ENCODE measurements at regions not wholly inside any gene's neighbourhood (a gene's known extent, or its start where the extent isn't known, plus 50 kb on each side); places are given as distances from the start of the nearest gene placed in this dataset.

GRCh38 chr2:117686699-117687098 is 127.8 kb upstream of the DDX18 start:
- DNase-seq (ENCODE audit: low spot score in 2 of 2), result no peak
- no peaks in the 10 kb centered on the region for H3K4me1 ChIP-seq
- no peak overlapping the region for H3K4me3 ChIP-seq
- TF ChIP-seq POLR2A (IDR thresholded peaks at IDR 0.05), result no peak
- TF ChIP-seq CTCF (IDR thresholded peaks at IDR 0.05), result no peak
- no peak for TF ChIP-seq EP300 (IDR thresholded peaks at IDR 0.05)
- no peak for TF ChIP-seq POLR2AphosphoS5 (IDR thresholded peaks at IDR 0.05)
- no peaks in the 10 kb centered on the region for H3K36me3 ChIP-seq
- H3K27me3 ChIP-seq, result no peaks in the 10 kb centered on the region
- 100% methylated on average over 1 of the region's 1 CpG for WGBS
- no peaks in the 10 kb centered on the region for H3K9me3 ChIP-seq
- no peak overlapping the region for H3K27ac ChIP-seq

- no peaks in the 10 kb centered on the region for H3K27me3 ChIP-seq
- WGBS, result 69% methylated on average over 2 of the region's 2 CpGs
- no peaks in the 10 kb centered on the region for H3K36me3 ChIP-seq
- no peak overlapping the region for H3K27ac ChIP-seq
- H3K9me3 ChIP-seq, result no peaks in the 10 kb centered on the region
- H3K4me3 ChIP-seq, result no peak overlapping the region
- no peak for DNase-seq (ENCODE audit: low spot score in 2 of 2)
- TF ChIP-seq EP300 (IDR thresholded peaks at IDR 0.05) (no peak), POLR2AphosphoS5 (IDR thresholded peaks at IDR 0.05) (no peak), POLR2A (IDR thresholded peaks at IDR 0.05) (no peak), CTCF (IDR thresholded peaks at IDR 0.05) (no peak)
- no peaks in the 10 kb centered on the region for H3K4me1 ChIP-seq
These were observed 122.9 kb upstream of the DDX18 start for GRCh38 chr2:117691595-117691994.

GRCh38 chr2:117692001-117692763 is 122.3 kb upstream of the DDX18 start:
- H3K36me3 ChIP-seq, result no peaks in the 10 kb centered on the region
- H3K4me1 ChIP-seq, result no peaks in the 10 kb centered on the region
- H3K27ac ChIP-seq, result no peak overlapping the region
- DNase-seq (ENCODE audit: low spot score in 2 of 2), result no peak
- WGBS, result 68% methylated on average over 5 of the region's 5 CpGs
- TF ChIP-seq EP300 (IDR thresholded peaks at IDR 0.05) (no peak), POLR2A (IDR thresholded peaks at IDR 0.05) (no peak), CTCF (IDR thresholded peaks at IDR 0.05) (no peak), POLR2AphosphoS5 (IDR thresholded peaks at IDR 0.05) (no peak)
- no peaks in the 10 kb centered on the region for H3K9me3 ChIP-seq
- H3K4me3 ChIP-seq, result no peak overlapping the region
- no peaks in the 10 kb centered on the region for H3K27me3 ChIP-seq

- no peaks in the 10 kb centered on the region for H3K4me1 ChIP-seq
- H3K36me3 ChIP-seq, result no peaks in the 10 kb centered on the region
- H3K9me3 ChIP-seq, result no peaks in the 10 kb centered on the region
- DNase-seq (ENCODE audit: low spot score in 2 of 2), result no peak
- no peak overlapping the region for H3K4me3 ChIP-seq
- no peak overlapping the region for H3K27ac ChIP-seq
- whole genome bisulfite sequencing, result 87% methylated on average over 4 of the region's 4 CpGs
- H3K27me3 ChIP-seq, result no peaks in the 10 kb centered on the region
- no peak for TF ChIP-seq POLR2AphosphoS5 (IDR thresholded peaks at IDR 0.05)
- TF ChIP-seq CTCF (IDR thresholded peaks at IDR 0.05), result no peak
- no peak for TF ChIP-seq EP300 (IDR thresholded peaks at IDR 0.05)
- no peak for TF ChIP-seq POLR2A (IDR thresholded peaks at IDR 0.05)
These were observed 121.3 kb upstream of the DDX18 start for GRCh38 chr2:117693154-117693553.

- 75% methylated on average over 2 of the region's 2 CpGs for WGBS
- H3K9me3 ChIP-seq, result no peaks in the 10 kb centered on the region
- H3K4me1 ChIP-seq, result no peaks in the 10 kb centered on the region
- TF ChIP-seq POLR2AphosphoS5 (IDR thresholded peaks at IDR 0.05), result no peak
- TF ChIP-seq CTCF (IDR thresholded peaks at IDR 0.05), result no peak
- TF ChIP-seq POLR2A (IDR thresholded peaks at IDR 0.05), result no peak
- DNase-seq (ENCODE audit: low spot score in 2 of 2), result no peak
- H3K27ac ChIP-seq, result no peak overlapping the region
- no peaks in the 10 kb centered on the region for H3K36me3 ChIP-seq
- no peaks in the 10 kb centered on the region for H3K27me3 ChIP-seq
- no peak overlapping the region for H3K4me3 ChIP-seq
These were observed 120.8 kb upstream of the DDX18 start for GRCh38 chr2:117693651-117694050.

Measured in suprapubic skin (tissue), 4 donors.